Fibroblast of pulmonary artery (primary cell): ENCODE measurements at regions not wholly inside any gene's neighbourhood (a gene's known extent, or its start where the extent isn't known, plus 50 kb on each side); places are given as distances from the start of the nearest gene placed in this dataset.

ENCODE experiments used
- DNase-seq: peaks from one replicate; pipeline ENCODE4 v3.0.0-alpha.2; 2010; ENCODE audit warnings: low read depth
- H3K4me3 ChIP-seq: replicated peaks from 2 replicates; pipeline ENCODE4 v1.5.1; 2011; ENCODE audit warnings: low read depth, mild to moderate bottlenecking, control low read depth, low read length, moderate library complexity
- CTCF ChIP-seq: IDR thresholded peaks from 2 replicates; pipeline ENCODE4 v1.5.1; 2011; ENCODE audit warnings: mild to moderate bottlenecking, control low read depth, low read length, inconsistent platforms; ENCODE audit errors: missing control alignments

DNA sequence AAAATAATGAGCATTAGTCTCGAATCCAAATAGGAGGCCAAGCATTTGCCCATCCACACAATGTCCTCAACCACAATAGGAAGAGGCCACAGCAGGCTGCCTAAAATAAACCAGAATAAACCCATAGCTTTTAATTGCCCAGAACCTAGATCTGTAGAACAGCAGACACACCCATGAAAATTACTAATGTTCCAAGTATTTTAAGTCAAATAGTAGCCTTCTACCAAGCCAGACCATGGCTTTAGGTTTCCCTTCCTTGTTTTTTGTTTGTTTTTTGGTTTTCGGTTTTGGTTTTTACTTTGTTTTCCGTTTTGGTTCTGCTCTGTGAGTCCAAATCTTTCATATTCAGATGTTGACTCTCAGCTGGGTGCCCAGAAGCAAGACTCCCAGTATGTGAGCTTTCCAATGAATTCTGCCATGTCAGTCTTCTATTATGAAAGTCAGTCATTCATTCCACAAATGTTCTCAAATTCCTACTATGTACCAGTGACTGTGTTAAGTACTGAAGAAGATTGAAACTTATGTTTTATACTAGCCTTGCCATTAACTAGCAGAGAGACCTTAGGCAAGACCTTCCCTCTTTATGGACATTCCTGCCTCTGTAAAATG, 57.8 kb upstream of the BOC start:
- no peak overlapping the region for H3K4me3 ChIP-seq
- no peak for DNase-seq
- no peak for TF ChIP-seq CTCF

DNA sequence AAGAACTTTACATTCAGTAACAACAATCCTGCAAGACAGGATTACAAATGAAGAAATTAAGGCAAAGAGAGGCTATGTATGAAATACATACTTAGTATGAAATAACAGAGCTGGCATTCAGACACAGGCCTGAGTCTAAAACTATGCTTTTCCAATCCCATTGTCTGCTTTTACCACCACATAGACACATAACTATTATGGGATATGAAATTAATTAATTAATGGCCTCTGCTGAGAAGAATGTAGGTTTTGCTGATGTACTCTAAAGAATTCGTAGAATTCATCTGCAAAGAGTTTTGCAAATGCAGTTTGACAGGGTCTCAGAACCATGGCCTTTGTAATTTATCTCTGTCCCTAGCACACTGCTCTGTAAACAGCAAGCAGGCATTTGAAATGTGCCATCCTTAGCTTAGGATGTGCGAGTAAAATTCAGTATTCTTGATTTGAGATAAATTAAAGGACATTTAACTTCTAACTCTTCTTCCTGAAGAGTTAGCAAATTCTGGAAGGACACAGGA, 54.5 kb upstream of the BOC start:
- no peak overlapping the region for H3K4me3 ChIP-seq
- DNase-seq = no peak
- TF ChIP-seq CTCF = no peak

- no peak overlapping the region for H3K4me3 ChIP-seq
- no peak for TF ChIP-seq CTCF
- no peak for DNase-seq
Measured at GRCh38 chr3:113157408-113158030, 53.8 kb upstream of the BOC start.

GRCh38 chr3:113158171-113158570, 53.2 kb upstream of the BOC start:
- DNase-seq = no peak
- no peak for TF ChIP-seq CTCF
- no peak overlapping the region for H3K4me3 ChIP-seq
